H1 (cell line): ENCODE measurements at regions not wholly inside any gene's neighbourhood (a gene's known extent, or its start where the extent isn't known, plus 50 kb on each side); places are given as distances from the start of the nearest gene placed in this dataset.

Source experiments
- CTCF ChIA-PET: fragments of 300-600 bp; sonication (Branson Sonifier 250); formaldehyde crosslinking; loops from one replicate; lab custom pipeline; 2021; ENCODE audit not compliant: partially characterized antibody; lab: Charles Lee
- POLR2A ChIA-PET: fragments of 300-600 bp; sonication (Branson Sonifier 250); formaldehyde crosslinking; loops from one replicate; lab custom pipeline; 2021; ENCODE audit warnings: inconsistent platforms; ENCODE audit not compliant: partially characterized antibody; lab: Charles Lee
- DNase-seq, 2 experiments: peaks; one replicate each; pipeline versions ENCODE4 v3.0.0 to v3.0.0-alpha.2; 2010 to 2022; ENCODE audit warnings: low spot score in 2 of 2, low read depth in 1 of 2, mixed read lengths in 1 of 2
- FAIRE-seq: peaks from 2 replicates; lab custom pipeline; 2011; peaks lifted over from hg19 to GRCh38; lab: Jason Lieb, UNC
- H2AFZ ChIP-seq: 2 replicates; pipeline ENCODE4 v1.8.1; 2012; ENCODE audit warnings: low read length, inconsistent platforms
- H2AK5ac ChIP-seq: 2 replicates; pipeline ENCODE4 v1.6.1; 2013; ENCODE audit warnings: low read depth, low read length
- H2BK120ac ChIP-seq: replicated peaks from 2 replicates; pipeline ENCODE3; 2013; ENCODE audit warnings: low read depth, low read length, inconsistent platforms
- H2BK12ac ChIP-seq: 2 replicates; pipeline ENCODE4 v1.6.1; 2013; ENCODE audit warnings: low read depth, low read length
- H2BK15ac ChIP-seq: 2 replicates; pipeline ENCODE4 v1.6.1; 2013; ENCODE audit warnings: low read length
- H2BK20ac ChIP-seq: 2 replicates; pipeline ENCODE4 v1.6.1; 2013; ENCODE audit warnings: low read length
- H2BK5ac ChIP-seq: 2 replicates; pipeline ENCODE4 v1.6.1; 2013; ENCODE audit warnings: low read depth, low read length
- H3K14ac ChIP-seq: 2 replicates; pipeline ENCODE4 v1.6.1; 2013; ENCODE audit warnings: inconsistent platforms; ENCODE audit not compliant: insufficient read length
- H3K18ac ChIP-seq: 2 replicates; pipeline ENCODE4 v1.6.1; 2013; ENCODE audit warnings: low read length; ENCODE audit errors: extremely low read depth
- H3K23ac ChIP-seq: 2 replicates; pipeline ENCODE4 v1.6.1; 2013; ENCODE audit warnings: inconsistent platforms; ENCODE audit not compliant: insufficient read length
- H3K23me2 ChIP-seq: 2 replicates; pipeline ENCODE4 v1.6.1; 2013; ENCODE audit warnings: low read depth, low read length
- H3K27ac ChIP-seq: 2 replicates; pipeline ENCODE4 v1.6.1; 2011; ENCODE audit warnings: low read depth, low read length, inconsistent platforms
- H3K27me3 ChIP-seq, 4 experiments: replicated peaks in 1 of 4; 1 replicate in 1 of 4; 2 replicates in 3 of 4; pipeline versions ENCODE4 v1.6.1 to v1.8.1; 2011 to 2013; ENCODE audit warnings: low read length in 3 of 4, mild to moderate bottlenecking in 3 of 4, inconsistent platforms in 2 of 4, mixed read lengths in 2 of 4, moderate library complexity in 1 of 4; ENCODE audit not compliant: control insufficient read depth in 3 of 4, insufficient read depth in 3 of 4; ENCODE audit errors: extremely low read depth in 1 of 4
- H3K36me3 ChIP-seq, 4 experiments: 2 replicates each; pipeline versions ENCODE4 v1.6.1 to v1.8.1; 2011 to 2013; ENCODE audit warnings: mild to moderate bottlenecking in 4 of 4, low read length in 3 of 4, moderate library complexity in 2 of 4, control low read depth in 1 of 4, inconsistent platforms in 1 of 4; ENCODE audit not compliant: insufficient read depth in 4 of 4, control insufficient read depth in 2 of 4
- H3K4ac ChIP-seq: replicated peaks from 2 replicates; pipeline ENCODE3; 2013; ENCODE audit warnings: low read length, low read depth, mixed read lengths, inconsistent platforms; ENCODE audit not compliant: insufficient read length
- H3K4me1 ChIP-seq, 4 experiments: replicated peaks in 1 of 4; 1 replicate in 1 of 4; 2 replicates in 3 of 4; pipeline versions ENCODE4 v1.6.1 to v1.8.1; 2011 to 2013; ENCODE audit warnings: low read length in 3 of 4, inconsistent platforms in 2 of 4, mixed read lengths in 1 of 4; ENCODE audit not compliant: insufficient read depth in 4 of 4, control insufficient read depth in 3 of 4
- H3K4me2 ChIP-seq, 2 experiments: 2 replicates each; pipeline versions ENCODE4 v1.6.1 to v1.8.1; 2011 to 2013; ENCODE audit warnings: low read depth in 2 of 2, low read length in 2 of 2, control low read depth in 1 of 2, inconsistent platforms in 1 of 2, mild to moderate bottlenecking in 1 of 2; ENCODE audit not compliant: insufficient read depth in 1 of 2
- H3K4me3 ChIP-seq, 4 experiments: fragments of 200-600, 300-600 bp in 1 of 4; sonication (generic), shearing (Covaris generic), sonication (Bioruptor Twin) in 1 of 4; 2 replicates each; pipeline versions ENCODE4 v1.5.1 to v1.8.1; 2011 to 2016; ENCODE audit warnings: low read length in 4 of 4, low read depth in 3 of 4, control low read depth in 2 of 4, inconsistent platforms in 2 of 4, mild to moderate bottlenecking in 2 of 4, mixed read lengths in 1 of 4, moderate library complexity in 1 of 4; ENCODE audit not compliant: insufficient read depth in 2 of 4; ENCODE audit errors: extremely low read depth in 1 of 4
- H3K56ac ChIP-seq: replicated peaks from 2 replicates; pipeline ENCODE3; 2013; ENCODE audit warnings: low read depth, mild to moderate bottlenecking, mixed read lengths, low read length, inconsistent platforms; ENCODE audit not compliant: insufficient read length
- H3K79me1 ChIP-seq: 2 replicates; pipeline ENCODE4 v1.6.1; 2013; ENCODE audit warnings: low read depth, low read length, control low read depth
- H3K79me2 ChIP-seq, 2 experiments: 2 replicates each; pipeline versions ENCODE4 v1.6.1 to v1.8.1; 2012 to 2013; ENCODE audit warnings: low read length in 2 of 2, mild to moderate bottlenecking in 2 of 2, inconsistent platforms in 1 of 2; ENCODE audit not compliant: insufficient read depth in 2 of 2, control insufficient read depth in 1 of 2
- H3K9ac ChIP-seq, 4 experiments: replicated peaks in 1 of 4; 1 replicate in 1 of 4; 2 replicates in 3 of 4; pipeline versions ENCODE4 v1.6.1 to v1.8.1; 2011 to 2013; ENCODE audit warnings: low read depth in 3 of 4, low read length in 3 of 4, control low read depth in 2 of 4, mild to moderate bottlenecking in 2 of 4, moderate library complexity in 2 of 4, inconsistent platforms in 1 of 4; ENCODE audit errors: extremely low read depth in 1 of 4
- H3K9me3 ChIP-seq, 2 experiments: 2 replicates each; pipeline versions ENCODE4 v1.6.1 to v1.8.1; 2012 to 2013; ENCODE audit warnings: mild to moderate bottlenecking in 2 of 2, moderate library complexity in 2 of 2, control low read depth in 1 of 2, inconsistent platforms in 1 of 2, low read depth in 1 of 2, low read length in 1 of 2, mixed read lengths in 1 of 2; ENCODE audit not compliant: insufficient read depth in 2 of 2
- H4K20me1 ChIP-seq, 2 experiments: replicated peaks in 1 of 2; 2 replicates each; pipeline versions ENCODE3 to v1.8.1; 2011 to 2013; ENCODE audit warnings: inconsistent platforms in 2 of 2, low read length in 2 of 2, mild to moderate bottlenecking in 1 of 2; ENCODE audit not compliant: insufficient read depth in 2 of 2, control insufficient read depth in 1 of 2
- H4K5ac ChIP-seq: 2 replicates; pipeline ENCODE4 v1.6.1; 2013; ENCODE audit warnings: low read length, low read depth, mixed read lengths, inconsistent platforms; ENCODE audit not compliant: insufficient read length
- H4K8ac ChIP-seq: 2 replicates; pipeline ENCODE4 v1.8.0; 2013; ENCODE audit warnings: mild to moderate bottlenecking, moderate library complexity, low read length, inconsistent platforms; ENCODE audit not compliant: insufficient read depth; ENCODE audit errors: extremely low read depth
- H4K91ac ChIP-seq: replicated peaks from 2 replicates; pipeline ENCODE3; 2013; ENCODE audit warnings: low read length, mixed read lengths, inconsistent platforms; ENCODE audit not compliant: insufficient read length
- EGR1 ChIP-seq: IDR thresholded peaks from 2 replicates; pipeline ENCODE4 v1.6.1; 2011; ENCODE audit warnings: low read depth, low read length, borderline replicate concordance
- EZH2 ChIP-seq: fragments of 200-600 bp; sonication (generic); IDR thresholded peaks from 2 replicates; pipeline ENCODE4 v1.7.1; 2012; ENCODE audit warnings: low read depth, mild to moderate bottlenecking, moderate library complexity, low read length, inconsistent platforms; ENCODE audit not compliant: severe bottlenecking
- GABPA ChIP-seq: IDR thresholded peaks from 2 replicates; pipeline ENCODE4 v1.6.1; 2011; ENCODE audit warnings: mild to moderate bottlenecking, low read length, moderate library complexity, borderline replicate concordance; ENCODE audit not compliant: insufficient read depth
- GTF2F1 ChIP-seq: IDR thresholded peaks from 2 replicates; pipeline ENCODE4 v1.6.1; 2012; ENCODE audit warnings: low read depth, low read length, improper control_type of control experiment, borderline replicate concordance
- KDM1A ChIP-seq: fragments of 200-600, 300-600 bp; sonication (generic); IDR thresholded peaks from 2 replicates; pipeline ENCODE4 v1.7.1; 2016; ENCODE audit warnings: mild to moderate bottlenecking, low read length, borderline replicate concordance
- WGBS, 2 experiments: shearing (Covaris generic) in 1 of 2; methylation state at CpG; one replicate each; pipeline versions ENCODE4 v1.1.6 to v1.1.7; 2013 to 2015; ENCODE audit warnings: low lambda C conversion rate in 2 of 2, mixed read lengths in 2 of 2, inconsistent platforms in 1 of 2, low coverage in 1 of 2, missing lambda C conversion rate in 1 of 2; ENCODE audit not compliant: insufficient replicate concordance in 2 of 2, insufficient coverage in 1 of 2, insufficient read length in 1 of 2; ENCODE audit errors: extremely low coverage in 1 of 2, missing lambda C conversion rate in 1 of 2; 5-methylcytosine and 5-hydroxymethylcytosine counted together

- H3K56ac ChIP-seq = no peak overlapping the region
- no peak for FAIRE-seq
- no peak overlapping the region for H3K4me3 ChIP-seq
- H3K9ac ChIP-seq = no peak overlapping the region
- no peak overlapping the region for H4K8ac ChIP-seq
- WGBS, 2 experiments = 96% methylated on average over 1 of the region's 1 CpG; no CpG with 5 or more reads in 1 of the 2 experiments
- ChIA-PET POLR2A (no interaction called here), CTCF (no interaction called here)
- no peaks in the 10 kb centered on the region for H3K9me3 ChIP-seq
- no peak overlapping the region for H2BK120ac ChIP-seq
- H3K18ac ChIP-seq = no peak overlapping the region
- no peaks in the 10 kb centered on the region for H3K79me1 ChIP-seq
- no peak overlapping the region for H2BK5ac ChIP-seq
- no peaks in the 10 kb centered on the region for H3K79me2 ChIP-seq
- no peak overlapping the region for H3K4me2 ChIP-seq
- TF ChIP-seq GABPA (no peak), EGR1 (no peak), KDM1A (no peak), EZH2 (no peak), GTF2F1 (no peak)
- no peak overlapping the region for H2BK15ac ChIP-seq
- no peaks in the 10 kb centered on the region for H3K27me3 ChIP-seq
- H3K36me3 ChIP-seq = no peaks in the 10 kb centered on the region
- H3K4ac ChIP-seq = no peak overlapping the region
- no peak overlapping the region for H4K5ac ChIP-seq
- no peak overlapping the region for H2AK5ac ChIP-seq
- H4K20me1 ChIP-seq = no peaks in the 10 kb centered on the region
- H3K4me1 ChIP-seq = no peaks in the 10 kb centered on the region
- DNase-seq = no peak
- no peak overlapping the region for H3K23ac ChIP-seq
- H3K14ac ChIP-seq = no peak overlapping the region
- no peak overlapping the region for H3K27ac ChIP-seq
- no peak overlapping the region for H2BK12ac ChIP-seq
- H4K91ac ChIP-seq = no peak overlapping the region
- no peak overlapping the region for H2BK20ac ChIP-seq
- no peak overlapping the region for H2AFZ ChIP-seq
- no peaks in the 10 kb centered on the region for H3K23me2 ChIP-seq
Observed at GRCh38 chr1:72780212-72780611, 497.9 kb upstream of the NEGR1 start.
